Endothelial cell of umbilical vein (primary cell): ENCODE measurements at regions not wholly inside any gene's neighbourhood (a gene's known extent, or its start where the extent isn't known, plus 50 kb on each side); places are given as distances from the start of the nearest gene placed in this dataset.

Experiments
- BruUV-seq: library from RNA; stranded (reverse); fragments of 400-500 nt; replicated peaks from 2 replicates; lab custom pipeline; 2021; lab: Mats Ljungman, UMichigan
- CTCF ChIA-PET: fragments of 300-600, 350-600 bp; sonication (Branson Sonifier 250); formaldehyde crosslinking; loops from one replicate; lab custom pipeline; 2021; ENCODE audit warnings: antibody characterized with exemption, inconsistent platforms; lab: Charles Lee
- POLR2A ChIA-PET: fragments of 300-600, 350-600 bp; sonication (Branson Sonifier 250); formaldehyde crosslinking; loops from one replicate; lab custom pipeline; 2021; ENCODE audit warnings: antibody characterized with exemption, inconsistent platforms; lab: Charles Lee
- DNase-seq: peaks from one replicate; pipeline ENCODE4 v3.0.0-alpha.2; 2011; ENCODE audit warnings: low read depth, low spot score
- FAIRE-seq: peaks from 2 replicates; lab custom pipeline; 2011; peaks lifted over from hg19 to GRCh38; lab: Jason Lieb, UNC
- H2AFZ ChIP-seq: 2 replicates; pipeline ENCODE4 v1.6.0; 2012; ENCODE audit warnings: low read depth, low read length, control low read depth, inconsistent platforms
- H3K27ac ChIP-seq: 2 replicates; pipeline ENCODE4 v1.5.1; 2011; ENCODE audit warnings: low read depth, mild to moderate bottlenecking, control low read depth, low read length, moderate library complexity; ENCODE audit not compliant: insufficient read depth
- H3K27me3 ChIP-seq, 2 experiments: 2 replicates each; pipeline versions ENCODE4 v1.6.0 to v1.6.1; 2011; ENCODE audit warnings: low read length in 2 of 2, mixed read lengths in 1 of 2; ENCODE audit not compliant: control insufficient read depth in 2 of 2, insufficient read depth in 2 of 2
- H3K36me3 ChIP-seq, 2 experiments: 2 replicates in 1 of 2; 3 replicates in 1 of 2; pipeline ENCODE4 v1.5.1; 2011; ENCODE audit warnings: low read length in 2 of 2, mild to moderate bottlenecking in 1 of 2, moderate library complexity in 1 of 2; ENCODE audit not compliant: control insufficient read depth in 2 of 2, insufficient read depth in 2 of 2; ENCODE audit errors: extremely low read depth in 1 of 2
- H3K4me1 ChIP-seq: 3 replicates; pipeline ENCODE4 v1.5.1; 2011; ENCODE audit warnings: mild to moderate bottlenecking, low read length; ENCODE audit not compliant: control insufficient read depth, insufficient read depth; ENCODE audit errors: extremely low read depth
- H3K4me2 ChIP-seq: 2 replicates; pipeline ENCODE4 v1.6.1; 2011; ENCODE audit warnings: low read length, control low read depth, mixed read lengths; ENCODE audit not compliant: insufficient read depth
- H3K4me3 ChIP-seq, 3 experiments: fragments of 200-600 bp in 1 of 3; sonication (generic), shearing (Covaris generic) in 1 of 3; replicated peaks in 1 of 3; 2 replicates each; pipeline ENCODE4 v1.5.1; 2011 to 2016; ENCODE audit warnings: control low read depth in 3 of 3, low read length in 3 of 3, mild to moderate bottlenecking in 2 of 3, inconsistent platforms in 1 of 3, low read depth in 1 of 3, moderate library complexity in 1 of 3; ENCODE audit not compliant: insufficient read depth in 1 of 3
- H3K79me2 ChIP-seq: 2 replicates; pipeline ENCODE4 v1.6.0; 2012; ENCODE audit warnings: low read length, inconsistent platforms; ENCODE audit not compliant: control insufficient read depth, insufficient read depth
- H3K9ac ChIP-seq: replicated peaks from 2 replicates; pipeline ENCODE3; 2011; ENCODE audit warnings: low read length, control low read depth; ENCODE audit not compliant: insufficient read depth; ENCODE audit errors: extremely low read depth
- H3K9me1 ChIP-seq: replicated peaks from 3 replicates; pipeline ENCODE4 v1.6.0; 2011; ENCODE audit warnings: mild to moderate bottlenecking, low read length; ENCODE audit not compliant: control insufficient read depth, insufficient read depth; ENCODE audit errors: extremely low read depth
- H3K9me3 ChIP-seq: replicated peaks from 2 replicates; pipeline ENCODE4 v1.5.1; 2012; ENCODE audit warnings: low read length, inconsistent platforms; ENCODE audit not compliant: control insufficient read depth, insufficient read depth
- H4K20me1 ChIP-seq: replicated peaks from 2 replicates; pipeline ENCODE3; 2011; ENCODE audit warnings: mild to moderate bottlenecking, low read length; ENCODE audit not compliant: control insufficient read depth, insufficient read depth; ENCODE audit errors: extremely low read depth
- CTCF ChIP-seq, 2 donors: IDR thresholded peaks; 1 replicate in 1 of 2; 2 replicates in 1 of 2; pipeline ENCODE4 v1.5.1; 2011; ENCODE audit warnings: low read length in 2 of 2, mild to moderate bottlenecking in 2 of 2, moderate library complexity in 2 of 2, control low read depth in 1 of 2, inconsistent platforms in 1 of 2, low read depth in 1 of 2; ENCODE audit not compliant: insufficient read depth in 1 of 2; ENCODE audit errors: extremely low read depth in 1 of 2
- EZH2 ChIP-seq: IDR thresholded peaks from 2 replicates; pipeline ENCODE4 v1.6.1; 2012; ENCODE audit warnings: borderline replicate concordance, low read depth, mild to moderate bottlenecking, moderate library complexity, low read length, inconsistent platforms; ENCODE audit not compliant: severe bottlenecking
- FOS ChIP-seq: IDR thresholded peaks from 2 replicates; pipeline ENCODE4 v1.6.1; 2011; ENCODE audit warnings: mild to moderate bottlenecking, low read length, moderate library complexity, borderline replicate concordance; ENCODE audit not compliant: insufficient read depth
- GATA2 ChIP-seq: IDR thresholded peaks from 2 replicates; pipeline ENCODE4 v1.7.0; 2011; ENCODE audit warnings: low read depth, mild to moderate bottlenecking, moderate library complexity, mixed read lengths, low read length; ENCODE audit not compliant: insufficient read length, insufficient read depth
- JUN ChIP-seq: IDR thresholded peaks from 2 replicates; pipeline ENCODE4 v1.6.1; 2011; ENCODE audit warnings: borderline replicate concordance, low read depth; ENCODE audit not compliant: insufficient read length, insufficient read depth
- MAX ChIP-seq: IDR thresholded peaks from 2 replicates; pipeline ENCODE4 v1.6.1; 2011; ENCODE audit not compliant: insufficient read depth, insufficient read length
- MYC ChIP-seq: IDR thresholded peaks from one replicate; pipeline ENCODE4 v1.6.1; 2011; ENCODE audit warnings: mild to moderate bottlenecking, low read depth, low read length
- POLR2A ChIP-seq: IDR thresholded peaks from 2 replicates; pipeline ENCODE4 v1.6.1; 2012; ENCODE audit warnings: low read depth, mild to moderate bottlenecking, control low read depth, low read length
- POLR2AphosphoS5 ChIP-seq: IDR thresholded peaks from 2 replicates; pipeline ENCODE4 v1.6.1; 2012; ENCODE audit warnings: low read depth, mild to moderate bottlenecking, control low read depth, low read length, moderate library complexity; ENCODE audit not compliant: insufficient read depth
- dilution Hi-C: fragments of 300-500 bp; cut with MboI; formaldehyde crosslinking; loops from one replicate; pipeline ENCODE4 v1.15.0; 2019; ENCODE audit warnings: low sequenced_read_pairs; ENCODE audit not compliant: extremely low pct_ligation_motif_present
- intact Hi-C: fragments of 100-400 bp; cut with micrococcal nuclease; formaldehyde crosslinking; loops from one replicate; pipeline ENCODE4 v1.10.0; 2022

DNA sequence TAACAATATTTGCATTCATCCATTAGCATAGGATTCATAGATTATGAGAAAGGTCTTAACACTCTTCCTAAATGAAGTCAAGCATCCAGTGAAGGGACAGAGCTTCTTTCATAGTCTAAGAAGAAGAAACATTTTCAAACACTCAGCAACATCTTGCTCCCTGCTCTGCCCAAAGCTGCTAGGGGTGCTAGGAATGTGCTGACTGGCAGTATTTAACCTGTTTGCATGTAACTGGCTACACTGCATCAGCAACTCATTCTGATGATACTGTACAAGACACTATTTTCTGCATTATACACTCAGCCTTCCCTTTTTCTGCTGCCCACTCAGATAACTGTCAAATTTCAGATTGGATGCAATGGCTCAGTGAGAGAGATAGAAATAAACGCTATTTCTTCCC is 495.1 kb upstream of the ARID1B start:
- Histone ChIP-seq H3K27ac (no peak overlapping the region), H3K4me3 (no peak overlapping the region), H3K4me1 (no peaks in the 10 kb centered on the region), H3K4me2 (no peak overlapping the region), H2AFZ (no peak overlapping the region), H3K9ac (no peak overlapping the region), H3K36me3 (no peaks in the 10 kb centered on the region), H4K20me1 (no peaks in the 10 kb centered on the region), H3K79me2 (no peaks in the 10 kb centered on the region), H3K27me3 (no peaks in the 10 kb centered on the region), H3K9me3 (no peaks in the 10 kb centered on the region), H3K9me1 (no peaks in the 10 kb centered on the region)
- dilution Hi-C loops = no loop called here
- DNase-seq (no peak), FAIRE-seq (no peak)
- no TSS peak for BruUV-seq
- intact Hi-C loops = no loop called here
- ChIA-PET POLR2A (no interaction called here), CTCF (no interaction called here)
- TF ChIP-seq FOS = no peak
- TF ChIP-seq GATA2 = no peak
- TF ChIP-seq MAX = no peak
- TF ChIP-seq MYC = no peak
- no peak for TF ChIP-seq EZH2
- no peak for TF ChIP-seq POLR2A
- no peak for TF ChIP-seq JUN
- TF ChIP-seq POLR2AphosphoS5 = no peak
- TF ChIP-seq CTCF (IDR thresholded peaks at IDR 0.05; ENCODE audit: extremely low read depth in 1 of 2, insufficient read depth in 1 of 2, low read depth in 1 of 2, low read length in 2 of 2) = no peak
